ENCODE measurements at regions not wholly inside any gene's neighbourhood (a gene's known extent, or its start where the extent isn't known, plus 50 kb on each side); places are given as distances from the start of the nearest gene placed in this dataset.

DNA sequence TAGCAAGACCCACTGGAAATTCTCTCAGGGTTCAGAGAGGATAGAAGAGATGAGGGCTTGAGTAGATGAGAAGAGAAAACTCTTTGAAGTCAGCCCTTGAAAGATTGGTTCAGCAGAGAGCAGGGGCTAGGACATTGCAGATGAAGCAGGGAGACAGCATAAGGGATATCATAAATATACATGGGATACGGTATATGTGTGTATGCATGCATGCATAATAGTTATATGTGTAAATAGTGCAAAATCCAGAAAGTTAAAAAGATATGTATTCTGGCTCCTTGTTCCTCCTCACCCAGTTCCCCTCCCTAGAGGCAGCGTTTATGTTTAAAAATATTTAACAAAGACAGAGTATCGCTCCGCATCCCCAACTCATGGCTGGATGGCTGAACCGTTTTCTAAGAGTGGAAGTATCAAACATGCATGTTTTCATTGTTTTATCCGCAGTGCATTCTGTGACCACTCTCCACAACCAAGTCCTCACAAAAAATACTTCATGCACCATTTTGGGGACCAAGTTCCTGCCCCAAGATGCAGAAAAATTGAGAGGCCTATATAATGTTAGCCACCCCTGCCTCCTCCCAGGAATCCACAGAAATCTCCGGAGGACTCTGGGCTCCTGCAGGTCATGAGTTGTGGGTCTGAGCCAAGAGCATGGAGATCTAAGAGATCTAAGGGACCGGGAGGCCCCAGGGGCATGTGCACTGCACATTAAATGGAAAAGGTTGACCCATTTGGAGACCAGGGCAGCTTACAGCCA, 119.5 kb downstream of the MTX3 start:
- no peak for DNase-seq (ENCODE audit: low spot score)

DNA sequence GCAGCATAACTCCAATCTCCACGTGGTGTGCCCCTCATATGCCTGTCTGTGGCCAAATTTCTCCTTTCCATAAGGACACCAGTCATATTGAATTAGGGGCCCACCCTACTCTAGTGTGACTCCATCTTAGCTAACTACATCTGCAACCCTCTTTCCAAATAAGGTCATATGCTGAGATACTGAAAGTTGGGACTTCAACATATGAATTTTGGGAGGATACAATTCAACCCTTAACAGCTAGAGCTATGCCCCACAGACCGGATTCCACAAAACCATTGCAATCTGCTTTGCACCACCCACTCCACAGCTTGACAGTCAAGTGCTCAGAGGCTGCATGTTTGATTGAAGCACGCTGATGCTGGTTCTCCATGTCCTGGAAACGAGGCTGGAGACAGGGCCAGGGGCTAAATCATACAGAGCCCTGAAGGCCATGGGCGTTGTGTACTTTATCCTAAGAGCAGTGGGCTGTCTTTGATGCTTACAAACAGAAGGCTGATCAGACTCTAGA, 122.8 kb downstream of the MTX3 start:
- DNase-seq (ENCODE audit: low spot score) = no peak

DNA sequence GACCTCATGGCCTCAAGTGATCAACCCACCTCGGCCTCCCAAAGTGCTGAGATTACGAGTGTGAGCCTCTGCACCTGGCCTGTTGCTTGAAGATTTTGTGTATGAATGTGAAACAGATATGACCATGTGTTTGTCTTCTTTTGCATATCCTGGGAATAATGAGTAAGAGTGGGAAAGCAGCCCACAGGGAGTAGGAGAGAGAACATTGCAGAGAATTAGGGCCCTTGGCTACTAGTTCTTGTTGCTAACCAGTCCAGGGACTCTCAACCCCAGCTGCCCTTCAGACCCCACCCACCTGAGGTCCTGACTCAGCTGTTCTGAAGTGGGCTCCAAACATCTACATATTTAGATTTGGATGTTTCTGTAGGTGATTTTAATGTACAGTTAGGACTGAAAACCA, 125.5 kb downstream of the MTX3 start:
- DNase-seq (ENCODE audit: low spot score) = no peak

DNA sequence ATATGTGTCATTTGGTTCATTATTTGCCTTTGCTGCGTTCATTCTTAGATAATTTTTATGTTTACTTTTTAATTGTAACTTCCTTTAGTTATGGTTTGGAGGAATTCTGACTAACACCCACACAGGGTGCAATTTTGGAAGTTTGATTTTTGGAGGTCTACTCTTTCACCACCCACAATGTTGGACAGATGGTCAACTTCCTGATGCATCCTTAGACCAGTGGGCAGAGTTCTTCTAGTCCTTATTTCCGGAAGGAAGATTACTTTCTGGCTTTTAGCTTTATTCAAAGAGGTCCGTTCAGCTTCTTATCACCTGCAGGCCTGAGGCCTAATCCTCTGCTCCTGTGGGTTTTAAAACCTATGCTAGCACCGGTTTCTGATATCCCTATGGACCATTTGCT, 126.7 kb downstream of the MTX3 start:
- no peak for DNase-seq (ENCODE audit: low spot score)

DNA sequence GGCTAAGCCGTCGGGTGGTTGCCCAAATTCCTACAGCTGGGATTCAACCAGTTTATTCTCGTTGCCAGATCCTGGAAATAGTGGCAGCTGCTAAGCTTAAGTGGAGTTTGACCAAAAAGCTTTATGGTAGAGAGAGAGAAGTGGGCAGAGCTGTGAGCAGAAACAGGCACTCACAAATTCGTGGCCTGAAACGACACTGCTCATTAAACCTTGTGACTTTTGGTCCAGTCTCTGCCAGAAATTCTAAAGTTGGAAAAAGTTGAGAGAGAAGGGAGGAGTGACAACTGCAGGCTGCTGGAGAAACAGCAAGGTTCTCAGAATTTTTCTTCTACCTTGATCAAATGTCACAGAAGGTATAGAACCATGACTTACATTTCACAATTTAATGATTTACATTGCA, 131.5 kb downstream of the MTX3 start:
- DNase-seq (ENCODE audit: low spot score) = no peak

DNA sequence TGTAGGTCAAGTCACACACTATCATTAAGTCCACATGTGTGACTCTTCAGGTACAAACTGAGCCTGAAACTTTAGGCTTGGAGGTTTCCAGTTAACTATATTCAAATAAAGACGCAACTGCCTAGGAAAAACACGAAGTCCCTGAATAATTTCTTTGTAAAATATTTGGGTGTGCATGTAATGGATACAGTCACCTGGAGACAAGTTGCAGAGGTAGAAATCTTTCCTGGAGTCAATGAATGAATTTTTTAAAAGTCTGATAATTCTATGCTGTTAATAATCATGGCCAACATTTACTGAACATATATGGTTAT, 132.7 kb downstream of the MTX3 start:
- DNase-seq (ENCODE audit: low spot score) = no peak

DNA sequence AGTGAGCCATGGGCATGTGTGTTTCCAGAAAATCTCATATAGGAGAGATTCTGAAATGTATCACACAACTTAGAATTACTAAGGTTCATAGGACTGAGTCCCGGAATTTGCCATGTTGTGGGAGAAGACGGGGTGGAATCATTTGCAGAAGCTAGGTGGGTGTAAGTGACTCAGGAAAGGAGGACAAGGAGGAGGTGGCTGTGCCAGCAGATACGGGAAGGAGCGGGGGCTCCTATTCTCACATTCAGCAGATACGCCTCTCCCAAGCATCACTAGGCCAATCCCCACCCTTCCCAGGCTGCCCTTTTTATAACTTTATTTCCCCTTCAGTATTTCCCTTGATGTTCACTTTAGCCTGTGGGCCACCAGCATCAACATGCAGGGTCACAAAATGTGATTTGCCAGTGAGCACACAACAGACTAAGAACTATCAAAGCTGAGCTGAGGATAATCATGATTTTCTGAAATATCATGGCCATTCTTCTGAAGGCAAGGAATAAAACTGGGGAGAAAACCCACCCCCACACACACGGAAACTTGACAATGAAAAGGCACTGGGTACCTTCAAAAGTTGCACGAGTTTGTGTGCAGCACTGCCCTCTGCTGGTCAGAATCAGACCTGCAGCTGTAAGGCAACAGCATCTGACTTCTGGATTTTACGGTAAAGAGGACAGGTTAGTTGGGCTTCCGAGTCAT, 133.2 kb downstream of the MTX3 start:
- peak; percentile 74 for DNase-seq (ENCODE audit: low spot score)

DNA sequence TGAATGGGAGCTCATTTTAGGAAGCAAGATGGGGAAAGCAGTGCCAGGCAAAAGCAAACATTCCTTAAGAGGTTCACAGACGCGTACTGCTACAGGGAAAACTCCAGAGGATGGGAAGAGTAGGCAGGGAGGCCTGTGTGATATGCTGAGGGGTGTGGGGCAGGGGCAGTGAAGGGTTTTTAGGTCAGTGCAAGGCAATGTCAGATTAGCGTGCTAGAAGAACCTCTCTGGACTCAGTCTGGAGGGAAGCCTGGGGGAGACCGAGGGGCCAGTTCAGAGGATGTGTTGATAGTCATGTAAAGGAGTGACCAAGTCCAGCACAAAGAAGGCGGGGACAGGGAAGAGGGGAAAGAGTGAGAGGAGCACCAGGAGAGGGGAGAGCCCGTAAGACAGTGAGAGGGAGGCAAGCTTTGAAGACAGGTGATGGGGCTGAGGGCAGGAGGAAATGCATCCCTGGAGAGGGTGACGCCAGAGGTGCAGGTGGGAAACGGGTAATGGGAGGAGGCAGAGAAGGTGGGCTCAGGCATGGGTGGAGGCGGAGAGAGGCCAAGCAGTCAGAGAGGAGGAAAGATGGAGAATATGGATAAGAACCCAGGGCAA, 134.5 kb downstream of the MTX3 start:
- DNase-seq (ENCODE audit: low spot score) = no peak

DNA sequence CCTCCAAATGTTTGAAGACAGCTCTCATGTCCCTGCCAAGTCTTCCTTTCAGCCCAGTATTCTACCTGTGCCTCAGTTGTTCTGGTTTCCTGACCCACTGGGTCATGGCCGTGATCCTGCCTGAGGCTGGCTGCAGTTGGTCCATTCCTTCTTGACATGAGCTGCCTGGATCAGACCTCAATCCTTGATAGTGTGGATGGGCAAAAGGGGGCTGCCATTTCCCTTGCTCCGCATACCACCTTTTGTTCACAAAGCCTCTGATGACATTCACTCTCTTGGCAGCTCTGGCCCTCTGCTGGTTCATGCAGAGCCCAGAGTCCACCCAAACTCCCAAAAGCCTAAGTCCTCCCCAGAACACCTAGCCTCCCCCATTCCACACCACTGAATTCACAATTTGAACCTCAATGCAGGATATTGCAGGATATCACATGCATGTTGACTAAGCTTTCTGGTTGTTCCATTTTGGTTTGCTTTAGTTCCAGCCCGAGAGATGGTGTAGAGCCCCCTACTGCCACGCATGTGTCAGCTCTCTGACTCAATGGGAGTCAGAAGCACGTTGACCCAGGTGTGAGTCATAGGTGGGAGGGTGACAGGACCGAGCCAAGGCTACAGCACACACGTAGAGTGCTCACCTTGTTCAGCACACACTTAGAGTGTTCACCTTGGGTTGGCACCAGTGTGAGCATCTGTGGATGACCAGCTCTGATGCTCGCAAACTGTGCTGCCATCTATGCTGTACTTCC, 137.2 kb downstream of the MTX3 start:
- DNase-seq (ENCODE audit: low spot score) = no peak

DNA sequence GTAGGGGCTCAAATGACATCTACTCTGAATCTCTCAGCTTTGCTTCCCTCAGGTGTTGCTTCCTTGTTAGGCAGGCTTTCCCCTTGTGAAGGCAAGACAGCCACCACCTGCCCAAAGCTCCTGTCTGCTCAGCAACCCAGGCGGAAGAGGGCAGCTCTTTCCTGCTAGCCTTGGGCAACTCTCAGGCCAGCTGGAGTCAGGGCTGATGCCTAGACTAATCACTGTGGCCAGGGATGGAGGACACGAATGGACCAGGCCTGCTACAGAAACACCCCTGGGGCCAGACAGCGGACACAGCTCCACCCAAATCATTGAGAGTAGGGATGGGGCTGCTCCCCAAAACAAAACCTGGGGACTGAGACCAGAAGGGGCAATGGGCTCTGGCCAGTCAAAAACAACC, 138.0 kb downstream of the MTX3 start:
- no peak for DNase-seq (ENCODE audit: low spot score)

DNA sequence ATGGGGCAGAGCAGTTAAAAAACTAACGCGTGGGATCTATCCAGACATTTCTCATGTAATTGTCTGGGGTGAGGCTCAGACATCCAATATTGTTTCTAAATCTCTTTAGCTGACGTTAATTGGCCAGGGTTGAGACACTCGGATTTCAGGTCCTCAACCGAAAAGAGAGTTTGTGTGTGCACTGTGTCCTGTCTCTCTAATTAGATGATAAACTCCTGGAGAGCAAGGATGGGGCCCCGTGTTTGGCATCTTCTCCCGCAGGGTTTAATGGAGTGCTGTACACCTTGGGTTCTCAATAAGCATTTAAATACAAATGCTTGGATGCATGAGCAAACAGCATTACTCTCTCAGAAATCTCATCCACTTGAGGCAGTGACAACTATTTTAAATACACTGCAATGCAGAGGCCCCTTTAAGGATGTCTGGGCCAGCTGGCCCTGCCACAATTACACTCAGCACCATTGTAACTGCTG, 139.6 kb downstream of the MTX3 start:
- DNase-seq (ENCODE audit: low spot score) = no peak

DNA sequence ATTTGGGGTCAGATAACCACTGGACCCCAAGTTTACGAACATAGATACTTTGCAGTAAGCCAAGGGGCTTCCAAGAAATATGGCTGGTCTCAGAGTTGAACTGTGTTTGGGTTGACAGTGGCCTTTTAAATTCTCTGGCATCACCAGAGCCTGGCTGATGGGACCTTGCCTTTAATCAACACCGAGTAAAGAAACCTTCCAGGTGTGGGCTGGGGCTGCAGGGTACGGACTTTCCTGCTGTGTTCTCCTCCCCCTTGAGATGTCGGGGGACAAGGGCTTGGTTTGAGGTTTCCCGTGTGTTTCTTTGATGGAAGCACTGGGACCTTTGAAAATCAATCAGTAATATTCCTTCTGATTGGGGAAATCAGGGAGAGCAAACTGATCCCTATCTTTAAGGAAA, 140.1 kb downstream of the MTX3 start:
- DNase-seq (ENCODE audit: low spot score) = no peak

DNA sequence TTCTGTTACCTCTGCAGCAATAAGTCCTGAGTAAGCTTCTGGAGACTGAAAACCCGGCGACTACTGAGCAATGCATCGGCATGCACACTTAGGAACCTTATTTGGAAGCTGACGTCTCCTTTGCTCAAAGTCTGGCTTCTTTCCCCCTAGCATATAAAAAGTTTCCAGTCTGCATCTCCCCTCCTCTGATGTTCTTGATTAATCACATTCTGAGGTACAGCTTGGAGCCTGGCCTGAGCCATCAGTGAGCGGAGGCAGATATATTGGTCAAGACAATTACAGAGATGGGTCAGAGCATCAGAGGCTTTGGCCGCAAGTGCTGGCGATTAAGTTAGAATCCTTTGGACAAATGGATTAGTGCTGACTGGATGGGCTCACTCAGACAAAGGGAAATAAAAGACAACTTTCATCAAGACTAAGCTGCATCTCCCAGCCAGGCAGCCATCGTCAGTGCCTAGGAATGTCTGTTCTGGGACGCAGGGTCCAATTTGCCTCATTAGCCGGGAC, 140.7 kb downstream of the MTX3 start:
- DNase-seq (ENCODE audit: low spot score) = no peak

DNA sequence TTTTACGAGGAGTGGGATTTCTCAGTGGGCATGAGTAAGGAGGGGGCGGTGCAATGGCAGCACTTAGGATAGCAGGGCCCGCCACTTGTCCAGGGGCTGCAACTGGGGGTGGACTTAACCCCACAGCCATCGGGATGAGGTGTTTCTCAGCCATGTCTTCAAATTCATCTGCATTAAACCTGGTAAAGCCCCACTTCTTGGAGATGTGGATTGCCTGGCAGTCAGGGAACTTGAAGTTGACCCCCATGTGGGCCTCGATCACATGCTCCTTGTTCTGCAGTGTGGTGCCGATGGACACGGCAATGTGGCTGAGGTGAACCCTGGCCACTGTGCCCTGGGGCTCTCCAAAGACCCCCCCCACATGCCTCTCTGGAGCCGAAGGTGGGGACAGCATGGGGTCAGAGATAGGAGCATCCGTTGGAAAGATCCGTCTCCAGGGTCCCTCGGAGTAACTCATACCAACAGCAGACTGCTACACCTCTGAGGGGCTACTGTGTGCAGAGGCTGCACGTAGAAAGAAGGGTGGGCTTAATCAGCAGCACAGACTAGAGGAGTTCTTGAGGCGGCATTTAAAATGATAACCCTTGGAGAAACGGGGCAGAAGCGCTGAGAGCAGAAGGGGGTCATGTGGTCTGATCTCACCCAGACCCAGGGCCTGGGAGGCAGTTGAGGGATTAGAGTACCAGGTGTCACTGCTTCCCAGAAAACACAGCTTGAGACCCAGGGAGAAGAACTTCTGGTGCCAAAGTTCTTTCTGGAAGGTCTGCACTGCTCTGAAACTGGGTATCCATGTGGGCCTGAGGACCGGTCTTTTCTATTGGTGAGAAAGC, 141.4 kb downstream of the MTX3 start:
- no peak for DNase-seq (ENCODE audit: low spot score)

All from CD4-positive, alpha-beta T cell treated with Interleukin-15 for 4 hours (primary cell).